SK-N-SH (cell line): ENCODE measurements at regions not wholly inside any gene's neighbourhood (a gene's known extent, or its start where the extent isn't known, plus 50 kb on each side); places are given as distances from the start of the nearest gene placed in this dataset.

ENCODE experiments used
- CTCF ChIA-PET: fragments of 300-600, 350-600 bp; formaldehyde crosslinking; extraction: SDS; loops from one replicate; lab custom pipeline; 2021; lab: Yijun Ruan, JAX
- POLR2A ChIA-PET: fragments of 350-600 bp; sonication (Branson Sonifier 250); formaldehyde crosslinking; extraction: SDS; loops from one replicate; lab custom pipeline; 2020; ENCODE audit warnings: antibody characterized with exemption, inconsistent platforms; lab: Yijun Ruan, JAX
- DNase-seq: peaks from one replicate; pipeline ENCODE4 v3.0.0; 2012
- H2AFZ ChIP-seq: fragments of 200-600 bp; sonication (generic); 2 replicates; pipeline ENCODE4 v1.8.1; 2016; ENCODE audit warnings: antibody characterized with exemption, mild to moderate bottlenecking, low read depth
- H3F3A ChIP-seq: fragments of 200-600 bp; sonication (generic); replicated peaks from 2 replicates; pipeline ENCODE3; 2016; ENCODE audit warnings: antibody characterized with exemption, mild to moderate bottlenecking; ENCODE audit not compliant: insufficient read depth
- H3K27ac ChIP-seq, 2 experiments: fragments of 200-500 bp in 1 of 2; fragments of 200-600 bp in 1 of 2; sonication (Bioruptor generic) in 1 of 2; sonication (generic), shearing (Covaris generic) in 1 of 2; 2 replicates each; pipeline versions ENCODE4 v1.5.1 to v1.6.1; 2014 to 2016; ENCODE audit warnings: low read depth in 2 of 2, inconsistent platforms in 1 of 2, low read length in 1 of 2, mild to moderate bottlenecking in 1 of 2, mixed read lengths in 1 of 2
- H3K27me3 ChIP-seq: fragments of 200-600 bp; sonication (generic), shearing (Covaris generic); 2 replicates; pipeline ENCODE4 v1.6.1; 2016; ENCODE audit warnings: mixed run types; ENCODE audit not compliant: insufficient read depth
- H3K36me3 ChIP-seq, 2 experiments: fragments of 200-500 bp in 1 of 2; fragments of 200-600 bp in 1 of 2; sonication (Bioruptor generic) in 1 of 2; sonication (generic) in 1 of 2; replicated peaks in 1 of 2; 2 replicates each; pipeline versions ENCODE3 to v1.5.1; 2014 to 2016; ENCODE audit warnings: low read length in 1 of 2, mild to moderate bottlenecking in 1 of 2; ENCODE audit not compliant: insufficient read depth in 2 of 2, control insufficient read depth in 1 of 2
- H3K4me1 ChIP-seq, 2 experiments: fragments of 200-500 bp in 1 of 2; fragments of 200-600 bp in 1 of 2; sonication (Bioruptor generic) in 1 of 2; sonication (generic), shearing (Covaris generic) in 1 of 2; 2 replicates each; pipeline versions ENCODE4 v1.5.1 to v1.6.1; 2014 to 2016; ENCODE audit warnings: low read depth in 1 of 2, low read length in 1 of 2, mixed run types in 1 of 2; ENCODE audit not compliant: insufficient read depth in 2 of 2, control insufficient read depth in 1 of 2
- H3K4me2 ChIP-seq: fragments of 200-600 bp; sonication (generic), shearing (Covaris generic); 2 replicates; pipeline ENCODE4 v1.6.1; 2017; ENCODE audit warnings: mixed run types
- H3K4me3 ChIP-seq, 2 experiments: fragments of 200-500 bp in 1 of 2; fragments of 200-600 bp in 1 of 2; sonication (Bioruptor generic) in 1 of 2; sonication (generic), shearing (Covaris generic) in 1 of 2; 2 replicates each; pipeline versions ENCODE4 v1.5.1 to v1.8.1; 2014 to 2016; ENCODE audit warnings: low read depth in 2 of 2, inconsistent platforms in 1 of 2, low read length in 1 of 2, mild to moderate bottlenecking in 1 of 2, mixed read lengths in 1 of 2, moderate library complexity in 1 of 2
- H3K79me2 ChIP-seq: fragments of 200-600 bp; sonication (generic); 2 replicates; pipeline ENCODE4 v1.8.1; 2017; ENCODE audit warnings: mild to moderate bottlenecking; ENCODE audit not compliant: insufficient read depth
- H3K9ac ChIP-seq: fragments of 200-600 bp; sonication (generic); 2 replicates; pipeline ENCODE4 v1.6.1; 2017; ENCODE audit warnings: mixed run types
- H3K9me2 ChIP-seq: fragments of 200-600 bp; sonication (generic); 2 replicates; pipeline ENCODE4 v1.6.1; 2017; ENCODE audit warnings: mixed run types
- H3K9me3 ChIP-seq: fragments of 200-600 bp; sonication (generic); 2 replicates; pipeline ENCODE4 v1.6.1; 2017; ENCODE audit warnings: mixed run types, mild to moderate bottlenecking, moderate library complexity
- H4K20me1 ChIP-seq: fragments of 200-600 bp; sonication (generic); 2 replicates; pipeline ENCODE4 v1.6.1; 2017; ENCODE audit warnings: mild to moderate bottlenecking, mixed run types; ENCODE audit not compliant: insufficient read depth
- EP300 ChIP-seq, 2 experiments: IDR thresholded peaks; 2 replicates each; pipeline versions ENCODE4 v1.4.0 to v1.6.1; 2012; ENCODE audit warnings: borderline replicate concordance in 1 of 2, low read depth in 1 of 2, low read length in 1 of 2
- EZH2phosphoT487 ChIP-seq: fragments of 200-600 bp; sonication (generic); IDR thresholded peaks from 2 replicates; pipeline ENCODE4 v1.6.1; 2017; ENCODE audit warnings: low read depth, mixed run types, mild to moderate bottlenecking, antibody characterized with exemption, moderate library complexity, borderline replicate concordance
- FOSL2 ChIP-seq: IDR thresholded peaks from 2 replicates; pipeline ENCODE4 v1.4.0; 2012; ENCODE audit warnings: low read depth, mild to moderate bottlenecking, moderate library complexity, borderline replicate concordance
- GABPA ChIP-seq: IDR thresholded peaks from 2 replicates; pipeline ENCODE4 v1.4.0; 2012; ENCODE audit warnings: low read depth, mild to moderate bottlenecking
- GATA2 ChIP-seq: sonication (generic); formaldehyde crosslinking; IDR thresholded peaks from 2 replicates; pipeline ENCODE4 v1.5.0; 2020; ENCODE audit warnings: mild to moderate bottlenecking, missing genetic modification reagents
- MAX ChIP-seq: IDR thresholded peaks from 2 replicates; pipeline ENCODE4 v1.4.0; 2012; ENCODE audit warnings: low read depth
- PBX3 ChIP-seq: IDR thresholded peaks from 2 replicates; pipeline ENCODE4; 2012
- RAD21 ChIP-seq: IDR thresholded peaks from 2 replicates; pipeline ENCODE4 v1.6.1; 2012; ENCODE audit warnings: mild to moderate bottlenecking, low read length
- RCOR1 ChIP-seq: fragments of 150-350 bp; IDR thresholded peaks from 2 replicates; pipeline ENCODE4 v1.6.1; 2017; ENCODE audit warnings: antibody characterized with exemption, low read length
- SIN3A ChIP-seq: IDR thresholded peaks from 2 replicates; pipeline ENCODE4 v1.6.1; 2012; ENCODE audit warnings: low read depth, mild to moderate bottlenecking, low read length, moderate library complexity, borderline replicate concordance
- SMC3 ChIP-seq: IDR thresholded peaks from 2 replicates; pipeline ENCODE4 v1.6.1; 2012; ENCODE audit warnings: low read depth, low read length, improper control_type of control experiment
- TCF12 ChIP-seq: IDR thresholded peaks from 2 replicates; pipeline ENCODE4 v1.4.0; 2012
- YY1 ChIP-seq: IDR thresholded peaks from 2 replicates; pipeline ENCODE4 v1.4.0; 2012; ENCODE audit warnings: low read depth, mild to moderate bottlenecking
- WGBS: methylation state at CpG from one replicate; pipeline ENCODE4 v1.1.6; 2017; ENCODE audit warnings: low lambda C conversion rate; 5-methylcytosine and 5-hydroxymethylcytosine counted together

GRCh38 chr9:28206280-28206679 lies 633.0 kb upstream of the C9orf72 start:
- Histone ChIP-seq H3K9ac (no peak overlapping the region), H3K4me3 (no peak overlapping the region), H3F3A (peaks cover 5% of the 10 kb centered on the region), H3K79me2 (no peaks in the 10 kb centered on the region), H3K4me1 (no peaks in the 10 kb centered on the region), H2AFZ (no peak overlapping the region), H3K27me3 (no peaks in the 10 kb centered on the region), H3K9me3 (no peaks in the 10 kb centered on the region), H3K36me3 (no peaks in the 10 kb centered on the region), H4K20me1 (no peaks in the 10 kb centered on the region), H3K4me2 (no peak overlapping the region), H3K9me2 (no peaks in the 10 kb centered on the region), H3K27ac (no peak overlapping the region)
- CTCF ChIA-PET = no interaction called here
- TF ChIP-seq FOSL2 (no peak), TCF12 (no peak), PBX3 (0 out of 2 replicates have a peak, but pooled peaks have one; percentile 24)
- no peak for DNase-seq
- POLR2A ChIA-PET = no interaction called here

GRCh38 chr9:28207657-28208056 lies 634.4 kb upstream of the C9orf72 start:
- Histone ChIP-seq H3K9ac (no peak overlapping the region), H3K27me3 (no peaks in the 10 kb centered on the region), H3K4me2 (no peak overlapping the region), H3K9me3 (no peaks in the 10 kb centered on the region), H2AFZ (no peak overlapping the region), H4K20me1 (no peaks in the 10 kb centered on the region; the same call in 1 of the 2 replicates), H3K27ac (no peak overlapping the region), H3F3A (peaks cover 5% of the 10 kb centered on the region), H3K4me3 (no peak overlapping the region), H3K9me2 (no peaks in the 10 kb centered on the region), H3K36me3 (no peaks in the 10 kb centered on the region), H3K4me1 (no peaks in the 10 kb centered on the region; a peak in 1 of 4 replicates), H3K79me2 (no peaks in the 10 kb centered on the region; the same call in 1 of the 2 replicates)
- no peak for DNase-seq
- ChIA-PET POLR2A (no interaction called here), CTCF (no interaction called here)
- WGBS = 68% methylated on average over 1 of the region's 1 CpG
- no peak for TF ChIP-seq MAX
- no peak for TF ChIP-seq EZH2phosphoT487
- TF ChIP-seq SMC3 = no peak
- TF ChIP-seq SIN3A = no peak
- TF ChIP-seq RAD21 = no peak
- TF ChIP-seq RCOR1 = no peak
- TF ChIP-seq TCF12 = no peak
- no peak for TF ChIP-seq GABPA
- no peak for TF ChIP-seq YY1
- no peak for TF ChIP-seq GATA2
- TF ChIP-seq FOSL2 = no peak
- no peak for TF ChIP-seq EP300 (IDR thresholded peaks at IDR 0.05; ENCODE audit: borderline replicate concordance in 1 of 2, low read depth in 1 of 2, low read length in 1 of 2)
- no peak for TF ChIP-seq PBX3
